GM12878 (cell line): ENCODE measurements at regions not wholly inside any gene's neighbourhood (a gene's known extent, or its start where the extent isn't known, plus 50 kb on each side); places are given as distances from the start of the nearest gene placed in this dataset.

Experiments used
- EP300 ChIP-seq, 2 experiments: fragments of 150-350 bp in 1 of 2; IDR thresholded peaks; 2 replicates each; pipeline ENCODE4 v1.6.1; 2011 to 2012; ENCODE audit warnings: low read depth in 2 of 2, low read length in 2 of 2, borderline replicate concordance in 1 of 2, improper control_type of control experiment in 1 of 2, inconsistent platforms in 1 of 2; ENCODE audit not compliant: control insufficient read depth in 1 of 2
- MTA2 ChIP-seq: fragments of 450-650 bp; IDR thresholded peaks from 2 replicates; pipeline ENCODE4 v1.6.1; 2016; ENCODE audit warnings: low read depth, mild to moderate bottlenecking, moderate library complexity
- ZNF207 ChIP-seq: fragments of 450-650 bp; IDR thresholded peaks from 2 replicates; pipeline ENCODE4 v1.6.1; 2014; ENCODE audit warnings: antibody characterized with exemption, mild to moderate bottlenecking, borderline replicate concordance

GRCh38 chr7:25940086-25940906, 211.7 kb upstream of the NFE2L3 start:
- TF ChIP-seq EP300 (IDR thresholded peaks at IDR 0.05; ENCODE audit: borderline replicate concordance in 1 of 2, control insufficient read depth in 1 of 2, low read depth in 2 of 2, low read length in 2 of 2) (no peak), MTA2 (no peak), ZNF207 (no peak)
